ENCODE measurements at regions not wholly inside any gene's neighbourhood (a gene's known extent, or its start where the extent isn't known, plus 50 kb on each side); places are given as distances from the start of the nearest gene placed in this dataset.

DNA sequence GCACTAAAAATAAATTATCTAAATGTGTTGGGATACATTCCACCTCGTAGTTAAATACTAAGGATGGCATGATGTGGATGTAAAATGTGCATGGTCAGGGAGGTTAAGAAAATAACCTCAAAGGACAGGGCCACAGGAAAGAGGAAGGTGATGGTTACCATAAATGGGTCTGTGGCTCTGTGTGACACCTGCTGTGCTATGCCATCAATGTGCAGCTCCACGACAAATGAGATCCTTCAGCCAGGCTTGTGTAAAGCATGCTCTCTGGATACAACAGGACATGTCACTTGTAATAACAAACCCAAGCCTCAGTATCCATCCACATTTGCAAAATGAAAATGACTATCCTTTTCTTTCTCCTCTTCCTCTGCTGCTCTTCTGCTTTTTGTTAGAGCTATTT lies 456.7 kb upstream of the RASGRP1 start:
- TF ChIP-seq, protein P1, sequence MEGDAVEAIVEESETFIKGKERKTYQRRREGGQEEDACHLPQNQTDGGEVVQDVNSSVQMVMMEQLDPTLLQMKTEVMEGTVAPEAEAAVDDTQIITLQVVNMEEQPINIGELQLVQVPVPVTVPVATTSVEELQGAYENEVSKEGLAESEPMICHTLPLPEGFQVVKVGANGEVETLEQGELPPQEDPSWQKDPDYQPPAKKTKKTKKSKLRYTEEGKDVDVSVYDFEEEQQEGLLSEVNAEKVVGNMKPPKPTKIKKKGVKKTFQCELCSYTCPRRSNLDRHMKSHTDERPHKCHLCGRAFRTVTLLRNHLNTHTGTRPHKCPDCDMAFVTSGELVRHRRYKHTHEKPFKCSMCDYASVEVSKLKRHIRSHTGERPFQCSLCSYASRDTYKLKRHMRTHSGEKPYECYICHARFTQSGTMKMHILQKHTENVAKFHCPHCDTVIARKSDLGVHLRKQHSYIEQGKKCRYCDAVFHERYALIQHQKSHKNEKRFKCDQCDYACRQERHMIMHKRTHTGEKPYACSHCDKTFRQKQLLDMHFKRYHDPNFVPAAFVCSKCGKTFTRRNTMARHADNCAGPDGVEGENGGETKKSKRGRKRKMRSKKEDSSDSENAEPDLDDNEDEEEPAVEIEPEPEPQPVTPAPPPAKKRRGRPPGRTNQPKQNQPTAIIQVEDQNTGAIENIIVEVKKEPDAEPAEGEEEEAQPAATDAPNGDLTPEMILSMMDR (IDR thresholded peaks at IDR 0.05; ENCODE audit: low read depth, low read length, poor library complexity, severe bottlenecking), result no peak
- no peak for TF ChIP-seq EZH2phosphoT487 (IDR thresholded peaks at IDR 0.05; ENCODE audit: borderline replicate concordance, low read length)
